CD14-positive monocyte (primary cell): ENCODE measurements at regions not wholly inside any gene's neighbourhood (a gene's known extent, or its start where the extent isn't known, plus 50 kb on each side); places are given as distances from the start of the nearest gene placed in this dataset.

ENCODE experiments used
- DNase-seq, 3 donors: peaks; one replicate each; pipeline ENCODE4 v3.0.0-alpha.2; 2011 to 2022
- H2AFZ ChIP-seq: 2 replicates; pipeline ENCODE4 v1.6.0; 2012; ENCODE audit warnings: mild to moderate bottlenecking, low read depth, low read length, inconsistent platforms; ENCODE audit not compliant: insufficient read depth, poor library complexity, severe bottlenecking
- H3K27ac ChIP-seq, 2 donors: 1 replicate in 1 of 2; 2 replicates in 1 of 2; pipeline ENCODE4 v1.5.1; 2012 to 2013; ENCODE audit warnings: low read length in 2 of 2, control low read depth in 1 of 2, inconsistent platforms in 1 of 2, low read depth in 1 of 2, mild to moderate bottlenecking in 1 of 2
- H3K27me3 ChIP-seq, 2 donors: one replicate each; pipeline versions ENCODE4 v1.6.0 to v1.6.1; 2011 to 2013; ENCODE audit warnings: low read length in 2 of 2; ENCODE audit not compliant: control insufficient read depth in 2 of 2, insufficient read depth in 2 of 2
- H3K36me3 ChIP-seq, 2 donors: replicated peaks in 1 of 2; 1 replicate in 1 of 2; 2 replicates in 1 of 2; pipeline versions ENCODE4 v1.5.1 to v1.6.1; 2012 to 2013; ENCODE audit warnings: low read length in 2 of 2, control low read depth in 1 of 2, inconsistent platforms in 1 of 2, mild to moderate bottlenecking in 1 of 2; ENCODE audit not compliant: insufficient read depth in 2 of 2, control insufficient read depth in 1 of 2
- H3K4me1 ChIP-seq, 2 donors: 1 replicate in 1 of 2; 2 replicates in 1 of 2; pipeline versions ENCODE4 v1.5.1 to v1.6.1; 2012 to 2013; ENCODE audit warnings: low read length in 2 of 2, control low read depth in 1 of 2, inconsistent platforms in 1 of 2, mild to moderate bottlenecking in 1 of 2, moderate library complexity in 1 of 2; ENCODE audit not compliant: insufficient read depth in 2 of 2, control insufficient read depth in 1 of 2
- H3K4me2 ChIP-seq: replicated peaks from 2 replicates; pipeline ENCODE3; 2012; ENCODE audit warnings: low read length, moderate library complexity, mild to moderate bottlenecking; ENCODE audit not compliant: poor library complexity, severe bottlenecking; ENCODE audit errors: extremely low read depth
- H3K4me3 ChIP-seq, 3 experiments: fragments of 200-600 bp in 1 of 3; sonication (generic) in 1 of 3; replicated peaks in 1 of 3; 1 replicate in 2 of 3; 2 replicates in 1 of 3; pipeline ENCODE4 v1.5.1; 2011 to 2013; ENCODE audit warnings: low read length in 3 of 3, mild to moderate bottlenecking in 3 of 3, control low read depth in 2 of 3, low read depth in 2 of 3, inconsistent platforms in 1 of 3, moderate library complexity in 1 of 3
- H3K79me2 ChIP-seq: 2 replicates; pipeline ENCODE4 v1.6.0; 2012; ENCODE audit warnings: mild to moderate bottlenecking, control low read depth, inconsistent platforms, low read length, moderate library complexity; ENCODE audit not compliant: insufficient read depth
- H3K9ac ChIP-seq: 2 replicates; pipeline ENCODE4 v1.6.0; 2017; ENCODE audit warnings: low read length, mild to moderate bottlenecking; ENCODE audit not compliant: insufficient read depth, poor library complexity, severe bottlenecking
- H3K9me3 ChIP-seq, 2 donors: replicated peaks in 1 of 2; 1 replicate in 1 of 2; 2 replicates in 1 of 2; pipeline versions ENCODE4 v1.5.1 to v1.6.1; 2012 to 2013; ENCODE audit warnings: low read length in 2 of 2, control low read depth in 1 of 2; ENCODE audit not compliant: control insufficient read depth in 1 of 2, insufficient read depth in 1 of 2
- H4K20me1 ChIP-seq: 2 replicates; pipeline ENCODE4 v1.6.0; 2012; ENCODE audit warnings: mild to moderate bottlenecking, low read length, control low read depth, moderate library complexity; ENCODE audit not compliant: insufficient read depth
- H3K27ac Mint-ChIP-seq, 7 donors: one replicate each; pipeline ENCODE4 v1.8.0; 2020; ENCODE audit warnings: mild to moderate bottlenecking in 7 of 7, mixed read lengths in 7 of 7, moderate library complexity in 6 of 7, inconsistent platforms in 2 of 7
- H3K27me3 Mint-ChIP-seq, 3 donors: one replicate each; pipeline ENCODE4 v1.8.0; 2021 to 2022; ENCODE audit warnings: low read depth in 3 of 3, mild to moderate bottlenecking in 3 of 3, mixed read lengths in 3 of 3, moderate library complexity in 3 of 3, inconsistent platforms in 1 of 3
- H3K36me3 Mint-ChIP-seq, 2 donors: one replicate each; pipeline ENCODE4 v1.8.0; 2020; ENCODE audit warnings: mixed read lengths in 2 of 2, inconsistent platforms in 1 of 2, mild to moderate bottlenecking in 1 of 2
- H3K4me1 Mint-ChIP-seq: one replicate; pipeline ENCODE4 v1.8.0; 2020; ENCODE audit warnings: mild to moderate bottlenecking, mixed read lengths
- H3K4me3 Mint-ChIP-seq, 2 donors: one replicate each; pipeline ENCODE4 v1.8.0; 2020; ENCODE audit warnings: mild to moderate bottlenecking in 2 of 2, mixed read lengths in 2 of 2, moderate library complexity in 1 of 2
- H3K9me3 Mint-ChIP-seq, 7 donors: one replicate each; pipeline ENCODE4 v1.8.0; 2020 to 2022; ENCODE audit warnings: mixed read lengths in 7 of 7, mild to moderate bottlenecking in 6 of 7, moderate library complexity in 6 of 7, inconsistent platforms in 2 of 7
- CTCF ChIP-seq: fragments of 200-600 bp; IDR thresholded peaks from one replicate; pipeline ENCODE4 v1.8.0; 2022; ENCODE audit warnings: antibody characterized with exemption, mild to moderate bottlenecking
- WGBS: methylation state at CpG from one replicate; pipeline ENCODE4 v1.1.5; 2013; ENCODE audit warnings: missing lambda C conversion rate; ENCODE audit not compliant: insufficient coverage; 5-methylcytosine and 5-hydroxymethylcytosine counted together
- intact Hi-C, 2 donors: fragments of 100-400 bp; cut with micrococcal nuclease; formaldehyde crosslinking; loops; one replicate each; pipeline versions ENCODE4 v1.15.0 to v1.15.1; 2023

- no peak overlapping the region for H3K4me3 ChIP-seq
- H3K27me3 ChIP-seq = no peaks in the 10 kb centered on the region
- H2AFZ ChIP-seq = no peak overlapping the region
- no peaks in the 10 kb centered on the region for H3K79me2 ChIP-seq
- no peak overlapping the region for H3K27ac ChIP-seq
- intact Hi-C loops = no loop called here
- H3K4me2 ChIP-seq = no peak overlapping the region
- peak overlapping the region in 2 of 7 donors; percentile 38 to 59 for H3K27ac Mint-ChIP-seq
- no peaks in the 10 kb centered on the region for H3K4me1 ChIP-seq
- H3K9me3 Mint-ChIP-seq = peaks cover 0 to 8% (median 2%) of the 10 kb centered on the region in 7 donors
- no peaks in the 10 kb centered on the region for H3K27me3 Mint-ChIP-seq
- WGBS = no CpG with 5 or more reads among the region's 3 CpGs
- peaks cover 0 to 5% of the 10 kb centered on the region in 2 donors for H3K9me3 ChIP-seq
- no peaks in the 10 kb centered on the region for H4K20me1 ChIP-seq
- H3K36me3 Mint-ChIP-seq = no peaks in the 10 kb centered on the region
- no peak overlapping the region for H3K4me3 Mint-ChIP-seq
- no peak for DNase-seq
- no peak overlapping the region for H3K9ac ChIP-seq
- no peaks in the 10 kb centered on the region for H3K36me3 ChIP-seq
- TF ChIP-seq CTCF = no peak
- peaks cover 9% of the 10 kb centered on the region for H3K4me1 Mint-ChIP-seq
These were observed 59.4 kb upstream of the DUSP10 start for GRCh38 chr1:221801251-221801661.

- Histone ChIP-seq H3K36me3 (no peaks in the 10 kb centered on the region), H3K9me3 (peaks cover 0 to 5% of the 10 kb centered on the region in 2 donors), H3K79me2 (no peaks in the 10 kb centered on the region), H3K27me3 (no peaks in the 10 kb centered on the region), H3K9ac (no peak overlapping the region), H4K20me1 (no peaks in the 10 kb centered on the region), H3K4me1 (no peaks in the 10 kb centered on the region), H3K27ac (no peak overlapping the region), H3K4me3 (no peak overlapping the region), H2AFZ (no peak overlapping the region), H3K4me2 (no peak overlapping the region)
- no peak for DNase-seq
- Mint-ChIP-seq H3K27ac (peak overlapping the region in 1 of 7 donors; percentile 59), H3K4me3 (no peak overlapping the region), H3K36me3 (no peaks in the 10 kb centered on the region), H3K9me3 (peaks cover 0 to 8% (median 2%) of the 10 kb centered on the region in 7 donors), H3K4me1 (peaks cover 9% of the 10 kb centered on the region), H3K27me3 (no peaks in the 10 kb centered on the region)
- intact Hi-C loops = no loop called here
- no peak for TF ChIP-seq CTCF
- 10% methylated on average over 1 of the region's 3 CpGs for WGBS
These were observed 58.9 kb upstream of the DUSP10 start for GRCh38 chr1:221800831-221801230.
